22Rv1 (cell line): ENCODE measurements at regions not wholly inside any gene's neighbourhood (a gene's known extent, or its start where the extent isn't known, plus 50 kb on each side); places are given as distances from the start of the nearest gene placed in this dataset.

Source experiments
- CTCF ChIP-seq: fragments of 450-650 bp; IDR thresholded peaks from 2 replicates; pipeline ENCODE4 v1.5.1; 2017; ENCODE audit warnings: mild to moderate bottlenecking
- ZFX ChIP-seq: fragments of 450-650 bp; IDR thresholded peaks from 2 replicates; pipeline ENCODE4 v1.6.1; 2017; ENCODE audit warnings: antibody characterized with exemption, borderline replicate concordance

DNA sequence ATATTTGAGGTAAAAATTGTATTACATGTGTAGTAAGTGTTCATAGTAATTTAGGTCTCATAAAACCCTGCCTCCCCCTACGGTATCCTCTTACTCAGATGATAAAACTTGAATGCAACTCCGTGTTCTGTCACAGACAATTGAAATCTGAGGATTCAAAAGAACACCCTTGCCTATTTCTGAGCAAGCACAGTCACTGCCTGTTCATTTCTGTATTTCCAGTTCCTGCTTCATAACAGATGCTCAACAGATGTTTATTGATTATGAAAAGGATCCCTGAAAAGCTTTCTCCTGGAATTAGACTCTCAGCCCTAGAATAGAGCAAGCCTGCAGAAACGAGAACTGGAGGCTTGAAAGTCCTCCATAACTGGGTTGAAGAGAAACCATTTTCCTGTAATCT lies 144.1 kb upstream of the SPEF2 start:
- TF ChIP-seq CTCF (no peak), ZFX (no peak)
